Psoas muscle (tissue), 7 donors: ENCODE measurements at regions not wholly inside any gene's neighbourhood (a gene's known extent, or its start where the extent isn't known, plus 50 kb on each side); places are given as distances from the start of the nearest gene placed in this dataset.

Experiments used
- ATAC-seq, 4 donors: fragments of 200-7000 bp; cut with Tn5 transposase; one replicate each; pipeline ENCODE4 v1.9.1; 2020; ENCODE audit warnings: moderate library complexity in 3 of 4, mild to moderate bottlenecking in 2 of 4
- DNase-seq, 2 donors: peaks; one replicate each; pipeline ENCODE4 v3.0.0-alpha.2; 2020
- H3K27ac ChIP-seq: fragments of 200-600 bp; one replicate; pipeline ENCODE4 v1.8.0; 2022
- H3K27me3 ChIP-seq, 3 donors: fragments of 200-600 bp in 1 of 3; one replicate each; pipeline versions ENCODE4 v1.6.1 to v1.8.0; 2013 to 2022; ENCODE audit warnings: low read length in 2 of 3, mild to moderate bottlenecking in 2 of 3, moderate library complexity in 1 of 3; ENCODE audit not compliant: insufficient read depth in 3 of 3
- H3K36me3 ChIP-seq, 2 donors: fragments of 200-600 bp in 1 of 2; one replicate each; pipeline versions ENCODE4 v1.6.1 to v1.8.0; 2013 to 2022; ENCODE audit warnings: low read depth in 1 of 2, mild to moderate bottlenecking in 1 of 2, moderate library complexity in 1 of 2; ENCODE audit not compliant: insufficient read depth in 1 of 2
- H3K4me1 ChIP-seq: fragments of 200-600 bp; one replicate; pipeline ENCODE4 v1.8.0; 2022
- H3K4me3 ChIP-seq: fragments of 200-600 bp; one replicate; pipeline ENCODE4 v1.8.0; 2022; ENCODE audit warnings: mild to moderate bottlenecking
- H3K9me3 ChIP-seq: fragments of 200-600 bp; one replicate; pipeline ENCODE4 v1.8.0; 2022
- WGBS, 3 donors: extraction: QIAGEN DNeasy Blood & Tissue Kit; methylation state at CpG; one replicate each; pipeline versions ENCODE4 v1.1.6 to v1.1.7; 2013; 5-methylcytosine and 5-hydroxymethylcytosine counted together
- intact Hi-C, 2 donors: fragments of 100-400 bp; cut with DNase I; formaldehyde crosslinking; loops; one replicate each; pipeline versions ENCODE4 v1.11.0 to v1.14.2; 2022
- TF ChIP-seq, protein P1 (sequence below): fragments of 200-600 bp; IDR thresholded peaks from one replicate; pipeline ENCODE4 v1.8.0; 2022; ENCODE audit warnings: antibody characterized with exemption
- donor health status: healthy with polysubstance abuse.
- donor health status: DM: no; HTN: no; CAD: no; lungs with moderate emphysema.
- donor health status: Bipolar disorder and iron deficiency.
- donor health status: healthy.
- donor health status: DM: yes; HTN: yes; CAD: no.
- donor health status: DM: no; HTN: no; CAD: no.
- donor health status: DM: yes; HTN: yes; CAD: no.

DNA sequence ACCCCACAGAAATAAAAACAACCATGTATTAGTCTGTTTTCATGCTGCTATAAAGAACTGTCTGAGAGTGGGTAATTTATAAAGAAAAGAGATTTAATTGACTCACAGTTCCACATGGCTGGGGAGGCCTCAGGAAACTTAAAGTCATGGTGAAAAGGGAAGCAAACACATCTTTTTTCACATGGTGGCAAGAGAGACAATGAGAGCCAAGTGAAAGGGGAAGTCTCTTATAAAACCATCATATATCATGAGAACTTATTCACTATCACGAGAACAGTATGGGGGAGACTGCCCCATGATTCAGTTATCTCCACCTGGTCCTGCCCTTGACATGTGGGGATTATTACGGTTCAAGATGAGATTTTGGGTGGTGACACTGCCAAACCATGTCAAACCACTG is 141.5 kb downstream of the ZMAT3 start:
- 79 to 89% (median 86%) methylated on average over 2 of the region's 2 CpGs for WGBS, 3 donors
- Histone ChIP-seq H3K4me1 (no peaks in the 10 kb centered on the region), H3K36me3 (no peaks in the 10 kb centered on the region), H3K9me3 (peaks cover 28% of the 10 kb centered on the region), H3K4me3 (no peak overlapping the region), H3K27ac (no peak overlapping the region), H3K27me3 (no peaks in the 10 kb centered on the region)
- TF ChIP-seq, protein P1, sequence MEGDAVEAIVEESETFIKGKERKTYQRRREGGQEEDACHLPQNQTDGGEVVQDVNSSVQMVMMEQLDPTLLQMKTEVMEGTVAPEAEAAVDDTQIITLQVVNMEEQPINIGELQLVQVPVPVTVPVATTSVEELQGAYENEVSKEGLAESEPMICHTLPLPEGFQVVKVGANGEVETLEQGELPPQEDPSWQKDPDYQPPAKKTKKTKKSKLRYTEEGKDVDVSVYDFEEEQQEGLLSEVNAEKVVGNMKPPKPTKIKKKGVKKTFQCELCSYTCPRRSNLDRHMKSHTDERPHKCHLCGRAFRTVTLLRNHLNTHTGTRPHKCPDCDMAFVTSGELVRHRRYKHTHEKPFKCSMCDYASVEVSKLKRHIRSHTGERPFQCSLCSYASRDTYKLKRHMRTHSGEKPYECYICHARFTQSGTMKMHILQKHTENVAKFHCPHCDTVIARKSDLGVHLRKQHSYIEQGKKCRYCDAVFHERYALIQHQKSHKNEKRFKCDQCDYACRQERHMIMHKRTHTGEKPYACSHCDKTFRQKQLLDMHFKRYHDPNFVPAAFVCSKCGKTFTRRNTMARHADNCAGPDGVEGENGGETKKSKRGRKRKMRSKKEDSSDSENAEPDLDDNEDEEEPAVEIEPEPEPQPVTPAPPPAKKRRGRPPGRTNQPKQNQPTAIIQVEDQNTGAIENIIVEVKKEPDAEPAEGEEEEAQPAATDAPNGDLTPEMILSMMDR: no peak
- DNase-seq (no peak), ATAC-seq (no peak)
- intact Hi-C loops: no loop called here

DNA sequence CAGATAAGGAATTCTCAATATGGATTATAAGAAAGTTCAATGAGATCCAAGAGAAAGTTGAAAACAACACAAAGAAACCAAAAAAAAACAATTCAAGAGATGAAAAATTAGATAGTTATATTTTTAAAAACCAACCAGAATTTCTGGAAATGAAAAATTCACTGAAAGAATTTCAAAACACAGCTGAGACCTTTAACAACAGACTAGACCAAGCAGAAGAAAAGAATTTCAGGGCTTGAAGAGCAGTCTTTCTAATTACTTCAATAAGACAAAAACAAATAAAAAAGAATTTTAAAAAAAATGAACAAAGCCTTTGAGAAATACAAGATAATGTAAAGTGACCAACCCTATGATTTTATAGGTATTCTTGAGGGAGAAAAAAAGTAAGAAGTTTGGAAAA is 155.4 kb downstream of the ZMAT3 start:
- no peak for DNase-seq
- intact Hi-C loops: no loop called here

DNA sequence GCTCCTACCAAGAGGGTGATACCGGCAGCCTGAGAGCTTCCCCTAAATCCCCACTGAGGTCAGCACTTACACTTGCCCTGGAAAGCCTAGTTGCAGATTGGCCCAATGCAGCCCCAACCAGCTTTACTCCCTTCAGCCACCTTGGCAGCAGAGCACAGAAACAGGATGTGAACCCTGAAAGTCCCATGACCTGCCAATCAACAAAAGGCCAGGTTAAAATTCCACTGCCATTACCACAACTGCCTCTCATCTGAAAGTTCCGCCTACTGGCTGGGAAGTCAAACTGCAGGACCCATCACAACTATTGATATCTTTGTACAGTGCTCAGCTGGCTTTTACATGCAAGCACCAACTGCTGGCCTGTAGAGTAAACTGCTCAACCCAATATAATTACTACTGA is 156.2 kb downstream of the ZMAT3 start:
- DNase-seq: no peak
- H3K4me1 ChIP-seq: no peaks in the 10 kb centered on the region
- no peaks in the 10 kb centered on the region for H3K36me3 ChIP-seq
- H3K27me3 ChIP-seq: no peaks in the 10 kb centered on the region
- WGBS, 3 donors: 96 to 100% (median 98%) methylated on average over 2 of the region's 2 CpGs
- H3K9me3 ChIP-seq: peaks cover 17% of the 10 kb centered on the region
- TF ChIP-seq, protein P1: no peak
- intact Hi-C loops: no loop called here
- no peak overlapping the region for H3K4me3 ChIP-seq
- H3K27ac ChIP-seq: no peak overlapping the region
- no peak for ATAC-seq

More for the DNA sequence above, 155.4 kb downstream of the ZMAT3 start:
- H3K27me3 ChIP-seq: no peaks in the 10 kb centered on the region
- no peaks in the 10 kb centered on the region for H3K36me3 ChIP-seq
- peaks cover 17% of the 10 kb centered on the region for H3K9me3 ChIP-seq
- H3K4me3 ChIP-seq: no peak overlapping the region
- TF ChIP-seq, protein P1: no peak
- H3K27ac ChIP-seq: no peak overlapping the region
- no peaks in the 10 kb centered on the region for H3K4me1 ChIP-seq
- no peak for ATAC-seq

DNA sequence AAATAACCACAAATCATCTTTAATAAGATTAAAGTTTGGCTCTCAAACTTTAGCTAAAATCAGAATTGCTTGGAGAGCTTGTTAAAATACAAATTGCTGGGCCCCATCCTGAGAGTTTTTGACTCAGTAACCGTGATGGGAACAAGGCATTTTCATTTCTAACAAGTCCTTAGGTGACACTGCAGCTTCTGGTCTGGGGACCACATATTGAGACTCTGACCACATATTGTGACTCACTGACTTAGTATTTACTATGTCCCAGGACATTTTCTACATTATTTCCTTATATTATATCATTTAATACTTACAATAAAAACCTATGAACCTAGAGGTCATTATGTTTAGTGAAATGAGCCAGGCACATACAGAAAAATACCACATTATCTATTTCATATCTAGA is 164.5 kb downstream of the ZMAT3 start:
- H3K27ac ChIP-seq: no peak overlapping the region
- H3K36me3 ChIP-seq: no peaks in the 10 kb centered on the region
- DNase-seq (no peak), ATAC-seq (no peak)
- no peaks in the 10 kb centered on the region for H3K9me3 ChIP-seq
- no peaks in the 10 kb centered on the region for H3K4me1 ChIP-seq
- 61 to 89% (median 64%) methylated on average over 1 of the region's 1 CpG for WGBS, 3 donors
- H3K27me3 ChIP-seq: no peaks in the 10 kb centered on the region
- TF ChIP-seq, protein P1: no peak
- intact Hi-C loops: no loop called here
- no peak overlapping the region for H3K4me3 ChIP-seq

DNA sequence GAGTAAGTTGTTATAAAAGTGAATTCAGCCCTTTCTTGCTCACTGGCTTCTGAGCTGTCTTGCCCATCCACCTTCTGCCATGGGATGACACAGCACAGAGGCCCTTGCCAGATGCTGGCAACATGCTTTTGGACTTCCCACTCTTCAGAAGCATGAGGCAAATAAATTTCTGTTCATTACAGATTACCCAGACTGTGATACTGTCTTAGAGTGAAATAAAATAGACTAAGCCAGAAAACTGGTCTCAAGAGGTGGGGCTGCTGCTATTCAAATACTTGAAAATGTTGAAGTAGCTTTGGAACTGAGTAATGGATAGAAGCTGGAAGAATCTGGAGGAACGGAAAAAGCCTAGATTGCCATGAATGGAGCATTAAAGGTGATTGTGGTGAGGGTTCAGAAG is 170.4 kb downstream of the ZMAT3 start:
- H3K4me1 ChIP-seq: no peaks in the 10 kb centered on the region
- intact Hi-C loops: no loop called here
- TF ChIP-seq, protein P1: no peak
- H3K9me3 ChIP-seq: no peaks in the 10 kb centered on the region
- DNase-seq (no peak), ATAC-seq (no peak)
- H3K27me3 ChIP-seq: no peaks in the 10 kb centered on the region
- H3K4me3 ChIP-seq: no peak overlapping the region
- 77 to 88% (median 83%) methylated on average over 1 of the region's 1 CpG for whole genome bisulfite sequencing, 3 donors
- no peaks in the 10 kb centered on the region for H3K36me3 ChIP-seq
- H3K27ac ChIP-seq: no peak overlapping the region
